22Rv1 (cell line): ENCODE measurements at regions not wholly inside any gene's neighbourhood (a gene's known extent, or its start where the extent isn't known, plus 50 kb on each side); places are given as distances from the start of the nearest gene placed in this dataset.

Experiments
- CTCF ChIP-seq: fragments of 450-650 bp; IDR thresholded peaks from 2 replicates; pipeline ENCODE4 v1.5.1; 2017; ENCODE audit warnings: mild to moderate bottlenecking
- ZFX ChIP-seq: fragments of 450-650 bp; IDR thresholded peaks from 2 replicates; pipeline ENCODE4 v1.6.1; 2017; ENCODE audit warnings: antibody characterized with exemption, borderline replicate concordance

GRCh38 chr6:40252531-40253258 is 318.4 kb upstream of the MOCS1 start:
- TF ChIP-seq CTCF (no peak), ZFX (no peak)
